Neuronal stem cell (in vitro differentiated cells): ENCODE measurements at regions not wholly inside any gene's neighbourhood (a gene's known extent, or its start where the extent isn't known, plus 50 kb on each side); places are given as distances from the start of the nearest gene placed in this dataset.

ENCODE experiments used
- DNase-seq: peaks from one replicate; pipeline ENCODE4 v3.0.0-alpha.2; 2013; ENCODE audit warnings: low spot score
- H2AFZ ChIP-seq: one replicate; pipeline ENCODE4 v1.6.1; 2013; ENCODE audit warnings: mild to moderate bottlenecking, low read length, inconsistent platforms
- H2AK5ac ChIP-seq: 2 replicates; pipeline ENCODE4 v1.6.1; 2013; ENCODE audit warnings: low read depth, mild to moderate bottlenecking, inconsistent platforms, low read length, moderate library complexity, mixed read lengths
- H2BK120ac ChIP-seq: 2 replicates; pipeline ENCODE4 v1.6.1; 2013; ENCODE audit warnings: low read depth, mild to moderate bottlenecking, inconsistent platforms, low read length, moderate library complexity, mixed read lengths
- H2BK12ac ChIP-seq: one replicate; pipeline ENCODE4 v1.6.1; 2013; ENCODE audit warnings: low read length, inconsistent platforms
- H2BK15ac ChIP-seq: 2 replicates; pipeline ENCODE4 v1.6.1; 2013; ENCODE audit warnings: mild to moderate bottlenecking, low read length, inconsistent platforms, mixed read lengths
- H2BK5ac ChIP-seq: one replicate; pipeline ENCODE4 v1.6.1; 2013; ENCODE audit warnings: inconsistent platforms, mild to moderate bottlenecking, low read length, moderate library complexity
- H3K14ac ChIP-seq: one replicate; pipeline ENCODE4 v1.6.1; 2013; ENCODE audit warnings: low read length, inconsistent platforms
- H3K18ac ChIP-seq: 2 replicates; pipeline ENCODE4 v1.6.1; 2013; ENCODE audit warnings: low read length, inconsistent platforms
- H3K23ac ChIP-seq: 2 replicates; pipeline ENCODE4 v1.6.1; 2013; ENCODE audit warnings: low read depth, mild to moderate bottlenecking, mixed read lengths, low read length, inconsistent platforms; ENCODE audit not compliant: poor library complexity
- H3K27ac ChIP-seq: replicated peaks from 3 replicates; pipeline ENCODE4 v1.5.1; 2013; ENCODE audit warnings: low read length, inconsistent platforms
- H3K27me3 ChIP-seq, 3 experiments: 2 replicates each; pipeline ENCODE4 v1.6.1; 2013; ENCODE audit warnings: low read length in 3 of 3, mild to moderate bottlenecking in 2 of 3, inconsistent platforms in 1 of 3, low read depth in 1 of 3, mixed read lengths in 1 of 3, moderate library complexity in 1 of 3; ENCODE audit not compliant: control insufficient read depth in 3 of 3, insufficient read depth in 3 of 3
- H3K36me3 ChIP-seq, 2 donors: replicated peaks in 1 of 2; 2 replicates each; pipeline ENCODE4 v1.6.1; 2013; ENCODE audit warnings: low read length in 2 of 2; ENCODE audit not compliant: control insufficient read depth in 2 of 2, insufficient read depth in 2 of 2
- H3K4ac ChIP-seq: 2 replicates; pipeline ENCODE4 v1.6.1; 2013; ENCODE audit warnings: inconsistent platforms, mild to moderate bottlenecking, low read length, moderate library complexity
- H3K4me1 ChIP-seq, 2 donors: 1 replicate in 1 of 2; 2 replicates in 1 of 2; pipeline ENCODE4 v1.6.1; 2013; ENCODE audit warnings: low read length in 2 of 2, low read depth in 1 of 2; ENCODE audit not compliant: control insufficient read depth in 2 of 2, insufficient read depth in 1 of 2
- H3K4me2 ChIP-seq: one replicate; pipeline ENCODE4 v1.6.1; 2013; ENCODE audit warnings: mild to moderate bottlenecking, low read length, inconsistent platforms; ENCODE audit not compliant: insufficient read depth, poor library complexity, severe bottlenecking
- H3K4me3 ChIP-seq, 2 donors: 2 replicates each; pipeline ENCODE4 v1.5.1; 2013; ENCODE audit warnings: low read length in 2 of 2, mild to moderate bottlenecking in 2 of 2, inconsistent platforms in 1 of 2, moderate library complexity in 1 of 2
- H3K79me1 ChIP-seq: one replicate; pipeline ENCODE4 v1.6.1; 2013; ENCODE audit warnings: low read depth, mild to moderate bottlenecking, inconsistent platforms, low read length, moderate library complexity
- H3K9ac ChIP-seq: one replicate; pipeline ENCODE4 v1.6.1; 2013; ENCODE audit warnings: mild to moderate bottlenecking, low read depth, low read length, inconsistent platforms; ENCODE audit not compliant: poor library complexity
- H3K9me3 ChIP-seq, 2 donors: replicated peaks in 1 of 2; 2 replicates each; pipeline versions ENCODE3 to v1.6.1; 2013; ENCODE audit warnings: low read length in 2 of 2, mild to moderate bottlenecking in 2 of 2, inconsistent platforms in 1 of 2, low read depth in 1 of 2, mixed read lengths in 1 of 2, moderate library complexity in 1 of 2; ENCODE audit not compliant: control insufficient read depth in 2 of 2, insufficient read depth in 1 of 2
- H4K8ac ChIP-seq: one replicate; pipeline ENCODE4 v1.6.1; 2013; ENCODE audit warnings: low read depth, mild to moderate bottlenecking, inconsistent platforms, low read length, moderate library complexity
- H4K91ac ChIP-seq: one replicate; pipeline ENCODE4 v1.6.1; 2013; ENCODE audit warnings: low read length, low read depth, mild to moderate bottlenecking, inconsistent platforms; ENCODE audit not compliant: poor library complexity
- WGBS, 2 donors: extraction: QIAGEN DNeasy Blood & Tissue Kit; methylation state at CpG; one replicate each; pipeline ENCODE4 v1.1.7; 2013; ENCODE audit warnings: missing lambda C conversion rate in 2 of 2, mixed read lengths in 1 of 2; ENCODE audit not compliant: insufficient read length in 2 of 2, insufficient replicate concordance in 1 of 2; ENCODE audit errors: extremely low coverage in 2 of 2; 5-methylcytosine and 5-hydroxymethylcytosine counted together

DNA sequence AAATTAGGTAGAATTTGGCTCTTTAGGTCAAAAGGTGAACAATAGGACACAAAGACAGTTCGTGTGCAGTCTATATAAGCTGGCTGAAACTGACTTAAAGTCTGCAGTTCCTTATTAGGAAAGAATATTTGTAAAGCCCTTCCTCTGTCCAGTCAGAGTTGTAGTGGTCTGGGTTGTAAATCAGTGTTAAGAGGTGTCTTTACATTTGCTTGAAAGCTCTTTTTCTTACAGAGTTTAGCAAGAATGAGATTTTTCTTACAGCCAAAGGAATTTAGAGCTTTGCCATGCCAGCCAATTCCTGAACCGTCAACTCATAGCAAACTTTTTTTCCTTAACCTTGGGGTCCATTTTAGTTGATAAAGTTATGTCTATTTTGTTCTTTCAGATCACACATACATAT lies 786.1 kb upstream of the CTNND2 start:
- no CpG with 5 or more reads among the region's 2 CpGs for WGBS, 2 donors

DNA sequence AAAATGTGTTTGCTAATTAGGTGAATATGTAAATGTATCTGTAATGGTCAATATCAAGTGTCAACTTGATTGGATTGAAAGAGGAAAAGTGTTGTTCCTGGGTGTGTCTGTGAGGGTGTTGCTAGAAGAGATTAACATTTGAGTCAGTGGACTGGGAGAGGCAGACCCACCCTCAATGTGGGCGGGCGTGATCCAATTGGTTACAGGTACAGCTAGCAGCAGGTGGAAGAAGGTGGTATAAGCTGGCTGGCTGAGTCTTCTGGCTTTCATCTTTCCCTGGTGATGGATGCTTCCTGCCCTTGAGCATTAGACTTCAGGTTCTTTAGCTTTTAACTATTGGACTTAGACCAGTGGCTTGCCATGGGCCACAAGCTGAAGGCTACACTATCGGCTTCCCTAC lies 779.0 kb upstream of the CTNND2 start:
- H2AK5ac ChIP-seq, result no peak overlapping the region
- no peaks in the 10 kb centered on the region for H3K79me1 ChIP-seq
- H3K36me3 ChIP-seq, result no peaks in the 10 kb centered on the region
- DNase-seq, result no peak
- no peaks in the 10 kb centered on the region for H3K4me1 ChIP-seq
- H3K4ac ChIP-seq, result no peak overlapping the region
- no peak overlapping the region for H3K14ac ChIP-seq
- WGBS, 2 donors, result no CpG with 5 or more reads among the region's 3 CpGs
- no peaks in the 10 kb centered on the region for H3K9me3 ChIP-seq
- H3K4me2 ChIP-seq, result no peak overlapping the region
- H4K91ac ChIP-seq, result no peak overlapping the region
- no peaks in the 10 kb centered on the region for H3K27me3 ChIP-seq
- H2BK120ac ChIP-seq, result no peak overlapping the region
- H3K18ac ChIP-seq, result no peak overlapping the region
- no peak overlapping the region for H2BK12ac ChIP-seq
- H2BK5ac ChIP-seq, result no peak overlapping the region
- H3K27ac ChIP-seq, result no peak overlapping the region
- H2AFZ ChIP-seq, result no peak overlapping the region
- H3K4me3 ChIP-seq, result no peak overlapping the region
- H3K9ac ChIP-seq, result no peak overlapping the region
- no peak overlapping the region for H4K8ac ChIP-seq
- H2BK15ac ChIP-seq, result no peak overlapping the region
- no peak overlapping the region for H3K23ac ChIP-seq

More for the DNA sequence above, 786.1 kb upstream of the CTNND2 start:
- Histone ChIP-seq H3K36me3 (no peaks in the 10 kb centered on the region), H3K79me1 (no peaks in the 10 kb centered on the region), H3K27ac (no peak overlapping the region), H3K23ac (no peak overlapping the region), H4K91ac (no peak overlapping the region), H3K4me1 (peaks cover 0 to 3% of the 10 kb centered on the region in 2 donors), H3K4me3 (no peak overlapping the region), H3K9ac (no peak overlapping the region), H3K18ac (no peak overlapping the region), H4K8ac (no peak overlapping the region), H3K4ac (no peak overlapping the region), H2BK15ac (no peak overlapping the region), H2BK12ac (no peak overlapping the region), H2AFZ (no peak overlapping the region), H2BK5ac (no peak overlapping the region), H2AK5ac (no peak overlapping the region), H3K27me3 (no peaks in the 10 kb centered on the region), H2BK120ac (no peak overlapping the region), H3K14ac (no peak overlapping the region), H3K9me3 (no peaks in the 10 kb centered on the region), H3K4me2 (no peak overlapping the region)
- DNase-seq, result no peak

- Histone ChIP-seq H3K9me3 (no peaks in the 10 kb centered on the region), H3K27ac (no peak overlapping the region), H3K9ac (no peak overlapping the region), H4K8ac (no peak overlapping the region), H2BK15ac (no peak overlapping the region), H2BK5ac (no peak overlapping the region), H4K91ac (no peak overlapping the region), H3K4ac (no peak overlapping the region), H3K36me3 (peaks cover 0 to 2% of the 10 kb centered on the region in 2 donors), H2AK5ac (no peak overlapping the region), H2AFZ (no peak overlapping the region), H2BK12ac (no peak overlapping the region), H3K23ac (no peak overlapping the region), H3K14ac (no peak overlapping the region), H3K27me3 (no peaks in the 10 kb centered on the region), H3K4me2 (no peak overlapping the region), H3K79me1 (no peaks in the 10 kb centered on the region), H2BK120ac (no peak overlapping the region), H3K18ac (no peak overlapping the region), H3K4me1 (no peaks in the 10 kb centered on the region), H3K4me3 (no peak overlapping the region)
- DNase-seq, result no peak
These were observed 775.5 kb upstream of the CTNND2 start for GRCh38 chr5:12679731-12680130.

DNA sequence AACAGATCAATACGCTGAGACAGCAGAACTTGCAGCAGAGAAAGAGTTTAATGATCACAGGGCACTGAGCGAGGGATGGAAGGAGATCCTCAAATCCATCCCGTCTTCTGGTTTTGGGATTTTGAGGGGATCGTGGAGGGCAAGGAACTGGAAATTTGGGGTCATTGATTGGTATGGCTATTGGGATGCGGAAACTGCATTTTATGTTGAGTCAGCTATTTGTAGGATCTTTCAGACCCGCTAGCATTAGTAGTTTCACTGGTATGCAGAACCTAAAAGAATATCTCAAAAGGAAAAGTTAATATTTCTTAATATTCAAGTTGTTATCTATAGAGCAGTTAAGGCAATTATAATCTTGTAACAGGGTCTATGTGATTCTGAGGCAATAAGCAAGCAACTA lies 771.7 kb upstream of the CTNND2 start:
- Histone ChIP-seq H3K9ac (no peak overlapping the region), H3K23ac (no peak overlapping the region), H2BK5ac (no peak overlapping the region), H3K4me2 (no peak overlapping the region), H2AK5ac (no peak overlapping the region), H3K4me3 (no peak overlapping the region), H3K9me3 (no peaks in the 10 kb centered on the region), H4K8ac (no peak overlapping the region), H3K4ac (no peak overlapping the region), H3K79me1 (no peaks in the 10 kb centered on the region), H3K36me3 (peaks cover 0 to 2% of the 10 kb centered on the region in 2 donors), H3K18ac (no peak overlapping the region), H2BK12ac (no peak overlapping the region), H2AFZ (no peak overlapping the region), H3K27me3 (no peaks in the 10 kb centered on the region), H3K27ac (no peak overlapping the region), H3K4me1 (peaks cover 0 to 2% of the 10 kb centered on the region in 2 donors), H3K14ac (no peak overlapping the region), H2BK15ac (no peak overlapping the region), H4K91ac (no peak overlapping the region), H2BK120ac (no peak overlapping the region)
- no peak for DNase-seq
- WGBS, 2 donors, result no CpG with 5 or more reads among the region's 6 CpGs
